WERI-Rb-1 (cell line): ENCODE measurements at regions not wholly inside any gene's neighbourhood (a gene's known extent, or its start where the extent isn't known, plus 50 kb on each side); places are given as distances from the start of the nearest gene placed in this dataset.
"Not testable (repeated sequence)": the region's sequence is repeated elsewhere in the genome, so short reads cannot be mapped to it uniquely, and the experiment has no call there.

Experiments
- DNase-seq: peaks from one replicate; pipeline ENCODE4 v3.0.0-alpha.2; 2020
- H3K27ac ChIP-seq: fragments of 250-450 bp; sonication (Bioruptor Pico); 2 replicates; pipeline ENCODE4 v1.5.1; 2020; ENCODE audit warnings: mild to moderate bottlenecking, moderate library complexity
- H3K27me3 ChIP-seq: fragments of 250-450 bp; sonication (Bioruptor Pico); 2 replicates; pipeline ENCODE4 v1.5.1; 2021; ENCODE audit warnings: mild to moderate bottlenecking, low read depth, moderate library complexity; ENCODE audit not compliant: insufficient read depth, severe bottlenecking
- H3K36me3 ChIP-seq: fragments of 250-450 bp; sonication (Bioruptor Pico); 2 replicates; pipeline ENCODE4 v1.5.1; 2020; ENCODE audit warnings: mild to moderate bottlenecking, moderate library complexity
- H3K4me3 ChIP-seq: 2 replicates; pipeline ENCODE4 v1.5.1; 2011; ENCODE audit warnings: low read depth, mild to moderate bottlenecking, control low read depth, low read length
- H3K9me3 ChIP-seq: fragments of 250-450 bp; sonication (Bioruptor Pico); 2 replicates; pipeline ENCODE4 v1.5.1; 2021; ENCODE audit warnings: mild to moderate bottlenecking, moderate library complexity; ENCODE audit not compliant: severe bottlenecking
- CTCF ChIP-seq: IDR thresholded peaks from 2 replicates; pipeline ENCODE4 v1.5.1; 2011; ENCODE audit warnings: low read depth, mild to moderate bottlenecking, control low read depth, inconsistent platforms, low read length

- Histone ChIP-seq H3K36me3 (no peaks in the 10 kb centered on the region), H3K9me3 (no peaks in the 10 kb centered on the region), H3K27me3 (peaks cover 22% of the 10 kb centered on the region)
Observed at GRCh38 chr2:228522977-228523376, 341.5 kb upstream of the SPHKAP start.

GRCh38 chr2:228522276-228522675 is 340.8 kb upstream of the SPHKAP start:
- no peak for TF ChIP-seq CTCF
- H3K9me3 ChIP-seq, result no peaks in the 10 kb centered on the region
- no peaks in the 10 kb centered on the region for H3K36me3 ChIP-seq
- no peak overlapping the region for H3K4me3 ChIP-seq
- H3K27me3 ChIP-seq, result peaks cover 21% of the 10 kb centered on the region
- H3K27ac ChIP-seq, result no peak overlapping the region
- DNase-seq, result no peak

More at GRCh38 chr2:228522977-228523376, 341.5 kb upstream of the SPHKAP start:
- no peak for DNase-seq
- Histone ChIP-seq H3K27ac (no peak overlapping the region), H3K4me3 (no peak overlapping the region)
- TF ChIP-seq CTCF, result no peak

- Histone ChIP-seq H3K36me3 (no peaks in the 10 kb centered on the region), H3K27ac (no peak overlapping the region), H3K4me3 (no peak overlapping the region), H3K9me3 (no peaks in the 10 kb centered on the region), H3K27me3 (peaks cover 12% of the 10 kb centered on the region)
- no peak for DNase-seq
- TF ChIP-seq CTCF, result no peak
Observed at GRCh38 chr2:228519561-228519960, 338.1 kb upstream of the SPHKAP start.

- Histone ChIP-seq H3K27me3 (peaks cover 11% of the 10 kb centered on the region), H3K36me3 (no peaks in the 10 kb centered on the region), H3K9me3 (no peaks in the 10 kb centered on the region), H3K27ac (no peak overlapping the region), H3K4me3 (no peak overlapping the region)
- no peak for TF ChIP-seq CTCF
- DNase-seq, result no peak
Observed at GRCh38 chr2:228516019-228516418, 334.5 kb upstream of the SPHKAP start.

GRCh38 chr2:228513480-228513879 is 332.0 kb upstream of the SPHKAP start:
- not testable (repeated sequence) for H3K27ac ChIP-seq, H3K4me3 ChIP-seq, DNase-seq, H3K9me3 ChIP-seq, H3K36me3 ChIP-seq
- H3K27me3 ChIP-seq, result peaks cover 21% of the 10 kb centered on the region

- no peak for TF ChIP-seq CTCF
- Histone ChIP-seq H3K27ac (no peak overlapping the region), H3K27me3 (peaks cover 36% of the 10 kb centered on the region), H3K36me3 (no peaks in the 10 kb centered on the region), H3K9me3 (no peaks in the 10 kb centered on the region), H3K4me3 (no peak overlapping the region)
- no peak for DNase-seq
Observed at GRCh38 chr2:228509021-228509420, 327.5 kb upstream of the SPHKAP start.
